Activated naive CD8-positive, alpha-beta T cell treated with anti-CD3 and anti-CD28 coated beads for 36 hours (primary cell): ENCODE measurements at regions not wholly inside any gene's neighbourhood (a gene's known extent, or its start where the extent isn't known, plus 50 kb on each side); places are given as distances from the start of the nearest gene placed in this dataset.

Experiments used
- DNase-seq: peaks from one replicate; pipeline ENCODE4 v3.0.0; 2021
- H3K27ac Mint-ChIP-seq: one replicate; pipeline ENCODE4 v1.8.0; 2022; ENCODE audit warnings: mild to moderate bottlenecking, moderate library complexity, mixed read lengths
- H3K27me3 Mint-ChIP-seq: one replicate; pipeline ENCODE4 v1.8.0; 2022; ENCODE audit warnings: mild to moderate bottlenecking, mixed read lengths
- H3K36me3 Mint-ChIP-seq: one replicate; pipeline ENCODE4 v1.8.0; 2021; ENCODE audit warnings: mild to moderate bottlenecking, mixed read lengths
- H3K4me1 Mint-ChIP-seq: one replicate; pipeline ENCODE4 v1.8.0; 2021; ENCODE audit warnings: mixed read lengths
- H3K4me3 Mint-ChIP-seq: one replicate; pipeline ENCODE4 v1.8.0; 2022; ENCODE audit warnings: mild to moderate bottlenecking, moderate library complexity, mixed read lengths
- H3K9me3 Mint-ChIP-seq: one replicate; pipeline ENCODE4 v1.8.0; 2022; ENCODE audit warnings: mixed read lengths

- no peak for DNase-seq
- Mint-ChIP-seq H3K36me3 (no peaks in the 10 kb centered on the region), H3K9me3 (no peaks in the 10 kb centered on the region), H3K27me3 (peaks cover 13% of the 10 kb centered on the region), H3K4me3 (no peak overlapping the region), H3K27ac (no peak overlapping the region), H3K4me1 (no peaks in the 10 kb centered on the region)
Observed at GRCh38 chr1:90573736-90574135, 143.4 kb downstream of the BARHL2 start.

- no peak overlapping the region for H3K27ac Mint-ChIP-seq
- H3K27me3 Mint-ChIP-seq = peaks cover 13% of the 10 kb centered on the region
- no peaks in the 10 kb centered on the region for H3K9me3 Mint-ChIP-seq
- H3K4me3 Mint-ChIP-seq = no peak overlapping the region
- H3K4me1 Mint-ChIP-seq = no peaks in the 10 kb centered on the region
- H3K36me3 Mint-ChIP-seq = no peaks in the 10 kb centered on the region
- DNase-seq = no peak
Observed at GRCh38 chr1:90572446-90572845, 144.7 kb downstream of the BARHL2 start.

- peaks cover 18% of the 10 kb centered on the region for H3K27me3 Mint-ChIP-seq
- DNase-seq = no peak
- H3K4me1 Mint-ChIP-seq = no peaks in the 10 kb centered on the region
- no peaks in the 10 kb centered on the region for H3K9me3 Mint-ChIP-seq
- H3K27ac Mint-ChIP-seq = no peak overlapping the region
- H3K36me3 Mint-ChIP-seq = no peaks in the 10 kb centered on the region
- H3K4me3 Mint-ChIP-seq = no peak overlapping the region
Observed at GRCh38 chr1:90568436-90568835, 148.7 kb downstream of the BARHL2 start.

GRCh38 chr1:90564164-90564563 is 152.9 kb downstream of the BARHL2 start:
- Mint-ChIP-seq H3K27ac (no peak overlapping the region), H3K27me3 (peaks cover 12% of the 10 kb centered on the region), H3K4me1 (no peaks in the 10 kb centered on the region), H3K36me3 (no peaks in the 10 kb centered on the region), H3K9me3 (no peaks in the 10 kb centered on the region), H3K4me3 (no peak overlapping the region)
- DNase-seq = no peak

GRCh38 chr1:90562892-90563291 is 154.2 kb downstream of the BARHL2 start:
- H3K36me3 Mint-ChIP-seq = no peaks in the 10 kb centered on the region
- H3K27ac Mint-ChIP-seq = no peak overlapping the region
- DNase-seq = no peak
- peaks cover 21% of the 10 kb centered on the region for H3K27me3 Mint-ChIP-seq
- no peaks in the 10 kb centered on the region for H3K4me1 Mint-ChIP-seq
- H3K4me3 Mint-ChIP-seq = no peak overlapping the region
- no peaks in the 10 kb centered on the region for H3K9me3 Mint-ChIP-seq

GRCh38 chr1:90561911-90562310 is 155.2 kb downstream of the BARHL2 start:
- H3K27me3 Mint-ChIP-seq = peaks cover 25% of the 10 kb centered on the region
- DNase-seq = no peak
- H3K9me3 Mint-ChIP-seq = no peaks in the 10 kb centered on the region
- H3K4me3 Mint-ChIP-seq = no peak overlapping the region
- no peaks in the 10 kb centered on the region for H3K4me1 Mint-ChIP-seq
- no peaks in the 10 kb centered on the region for H3K36me3 Mint-ChIP-seq
- H3K27ac Mint-ChIP-seq = no peak overlapping the region

- no peak for DNase-seq
- H3K27me3 Mint-ChIP-seq = peaks cover 28% of the 10 kb centered on the region
- H3K9me3 Mint-ChIP-seq = peaks cover 1% of the 10 kb centered on the region
- H3K27ac Mint-ChIP-seq = no peak overlapping the region
- H3K4me3 Mint-ChIP-seq = no peak overlapping the region
- no peaks in the 10 kb centered on the region for H3K36me3 Mint-ChIP-seq
- no peaks in the 10 kb centered on the region for H3K4me1 Mint-ChIP-seq
Observed at GRCh38 chr1:90561103-90561783, 155.9 kb downstream of the BARHL2 start.

- DNase-seq = no peak
- no peak overlapping the region for H3K4me3 Mint-ChIP-seq
- H3K27ac Mint-ChIP-seq = no peak overlapping the region
- H3K4me1 Mint-ChIP-seq = no peaks in the 10 kb centered on the region
- H3K27me3 Mint-ChIP-seq = peaks cover 23% of the 10 kb centered on the region
- H3K9me3 Mint-ChIP-seq = peaks cover 1% of the 10 kb centered on the region
- no peaks in the 10 kb centered on the region for H3K36me3 Mint-ChIP-seq
Observed at GRCh38 chr1:90558754-90559378, 158.2 kb downstream of the BARHL2 start.

- H3K4me3 Mint-ChIP-seq = no peak overlapping the region
- DNase-seq = no peak
- peaks cover 1% of the 10 kb centered on the region for H3K9me3 Mint-ChIP-seq
- no peak overlapping the region for H3K27ac Mint-ChIP-seq
- no peaks in the 10 kb centered on the region for H3K36me3 Mint-ChIP-seq
- peaks cover 24% of the 10 kb centered on the region for H3K27me3 Mint-ChIP-seq
- no peaks in the 10 kb centered on the region for H3K4me1 Mint-ChIP-seq
Observed at GRCh38 chr1:90558126-90558525, 159.0 kb downstream of the BARHL2 start.

- no peak for DNase-seq
- peaks cover 27% of the 10 kb centered on the region for H3K27me3 Mint-ChIP-seq
- peaks cover 1% of the 10 kb centered on the region for H3K9me3 Mint-ChIP-seq
- no peaks in the 10 kb centered on the region for H3K36me3 Mint-ChIP-seq
- H3K27ac Mint-ChIP-seq = no peak overlapping the region
- no peak overlapping the region for H3K4me3 Mint-ChIP-seq
- no peaks in the 10 kb centered on the region for H3K4me1 Mint-ChIP-seq
Observed at GRCh38 chr1:90557706-90558105, 159.4 kb downstream of the BARHL2 start.

GRCh38 chr1:90550626-90551406 is 166.3 kb downstream of the BARHL2 start:
- no peak for DNase-seq

GRCh38 chr1:90544356-90544755 is 172.7 kb downstream of the BARHL2 start:
- Mint-ChIP-seq H3K27me3 (no peaks in the 10 kb centered on the region), H3K27ac (no peak overlapping the region), H3K9me3 (no peaks in the 10 kb centered on the region), H3K36me3 (no peaks in the 10 kb centered on the region), H3K4me3 (no peak overlapping the region), H3K4me1 (no peaks in the 10 kb centered on the region)
- no peak for DNase-seq

More at GRCh38 chr1:90550626-90551406, 166.3 kb downstream of the BARHL2 start:
- Mint-ChIP-seq H3K36me3 (no peaks in the 10 kb centered on the region), H3K27me3 (peaks cover 19% of the 10 kb centered on the region), H3K9me3 (no peaks in the 10 kb centered on the region), H3K4me3 (no peak overlapping the region), H3K4me1 (no peaks in the 10 kb centered on the region), H3K27ac (no peak overlapping the region)

- H3K4me1 Mint-ChIP-seq = no peaks in the 10 kb centered on the region
- no peak overlapping the region for H3K4me3 Mint-ChIP-seq
- DNase-seq = no peak
- H3K36me3 Mint-ChIP-seq = no peaks in the 10 kb centered on the region
- H3K27ac Mint-ChIP-seq = no peak overlapping the region
- no peaks in the 10 kb centered on the region for H3K9me3 Mint-ChIP-seq
- H3K27me3 Mint-ChIP-seq = peaks cover 3% of the 10 kb centered on the region
Observed at GRCh38 chr1:90537606-90538362, 179.3 kb downstream of the BARHL2 start.

- H3K4me1 Mint-ChIP-seq = no peaks in the 10 kb centered on the region
- H3K27me3 Mint-ChIP-seq = peaks cover 3% of the 10 kb centered on the region
- no peak overlapping the region for H3K4me3 Mint-ChIP-seq
- H3K36me3 Mint-ChIP-seq = no peaks in the 10 kb centered on the region
- DNase-seq = no peak
- H3K27ac Mint-ChIP-seq = no peak overlapping the region
- H3K9me3 Mint-ChIP-seq = no peaks in the 10 kb centered on the region
Observed at GRCh38 chr1:90534663-90535295, 182.3 kb downstream of the BARHL2 start.

- H3K9me3 Mint-ChIP-seq = no peaks in the 10 kb centered on the region
- H3K4me1 Mint-ChIP-seq = no peaks in the 10 kb centered on the region
- H3K36me3 Mint-ChIP-seq = no peaks in the 10 kb centered on the region
- DNase-seq = no peak
- H3K27ac Mint-ChIP-seq = no peak overlapping the region
- no peak overlapping the region for H3K4me3 Mint-ChIP-seq
- H3K27me3 Mint-ChIP-seq = peaks cover 3% of the 10 kb centered on the region
Observed at GRCh38 chr1:90534116-90534515, 183.0 kb downstream of the BARHL2 start.
